Cardiac muscle cell (in vitro differentiated cells and primary cell): ENCODE measurements at regions not wholly inside any gene's neighbourhood (a gene's known extent, or its start where the extent isn't known, plus 50 kb on each side); places are given as distances from the start of the nearest gene placed in this dataset.
A peak's percentile ranks its signal among the peaks of the same experiment; 100 is the strongest.

ENCODE experiments used
- DNase-seq, 2 donors: peaks; one replicate each; pipeline versions ENCODE4 v3.0.0 to v3.0.0-alpha.2; 2010 to 2017; ENCODE audit warnings: low read depth in 1 of 2, low spot score in 1 of 2
- H3K27ac ChIP-seq: fragments of 200-600 bp; sonication (generic); 2 replicates; pipeline ENCODE4 v1.5.1; 2016
- H3K27me3 ChIP-seq: fragments of 200-600 bp; sonication (generic); 2 replicates; pipeline ENCODE4 v1.6.0; 2016; ENCODE audit warnings: control low read depth
- H3K36me3 ChIP-seq: fragments of 200-600 bp; sonication (generic); 2 replicates; pipeline ENCODE4 v1.5.1; 2016; ENCODE audit warnings: control low read depth
- H3K4me1 ChIP-seq: fragments of 200-600 bp; sonication (generic); 2 replicates; pipeline ENCODE4 v1.8.1; 2017; ENCODE audit warnings: low read depth, mild to moderate bottlenecking, mixed run types
- H3K4me3 ChIP-seq: fragments of 200-600 bp; sonication (generic); 2 replicates; pipeline ENCODE4 v1.5.1; 2016; ENCODE audit warnings: mild to moderate bottlenecking
- H3K9me3 ChIP-seq: fragments of 200-600 bp; sonication (generic); 2 replicates; pipeline ENCODE4 v1.5.1; 2017; ENCODE audit warnings: low read depth, mild to moderate bottlenecking, control low read depth
- TF ChIP-seq, protein P1 (sequence below): IDR thresholded peaks from 2 replicates; pipeline ENCODE4 v1.5.1; 2012; ENCODE audit warnings: low read depth, mild to moderate bottlenecking, low read length

DNA sequence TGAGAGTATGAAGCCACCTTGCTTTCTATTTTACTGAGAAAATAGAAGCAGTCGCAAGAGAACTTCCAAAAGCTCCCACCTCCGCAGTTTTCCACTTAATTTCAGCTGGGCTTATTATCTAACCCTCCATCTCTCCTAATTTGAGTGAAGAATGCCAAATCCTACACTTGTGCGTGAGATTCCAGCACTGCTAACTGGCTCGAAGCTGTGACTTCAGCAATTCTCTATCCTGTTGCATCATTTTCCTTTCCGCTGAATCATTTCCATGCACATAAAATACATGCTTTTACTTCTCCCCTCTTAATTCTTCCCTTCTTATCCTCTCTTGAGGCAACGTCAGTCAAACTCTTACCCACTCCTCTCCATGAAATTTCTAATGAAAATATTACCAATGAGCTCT, 189.5 kb downstream of the GASK1B start:
- Histone ChIP-seq H3K27me3 (no peaks in the 10 kb centered on the region), H3K27ac (no peak overlapping the region), H3K4me1 (no peaks in the 10 kb centered on the region), H3K36me3 (no peaks in the 10 kb centered on the region), H3K9me3 (no peaks in the 10 kb centered on the region), H3K4me3 (no peak overlapping the region)
- TF ChIP-seq, protein P1, sequence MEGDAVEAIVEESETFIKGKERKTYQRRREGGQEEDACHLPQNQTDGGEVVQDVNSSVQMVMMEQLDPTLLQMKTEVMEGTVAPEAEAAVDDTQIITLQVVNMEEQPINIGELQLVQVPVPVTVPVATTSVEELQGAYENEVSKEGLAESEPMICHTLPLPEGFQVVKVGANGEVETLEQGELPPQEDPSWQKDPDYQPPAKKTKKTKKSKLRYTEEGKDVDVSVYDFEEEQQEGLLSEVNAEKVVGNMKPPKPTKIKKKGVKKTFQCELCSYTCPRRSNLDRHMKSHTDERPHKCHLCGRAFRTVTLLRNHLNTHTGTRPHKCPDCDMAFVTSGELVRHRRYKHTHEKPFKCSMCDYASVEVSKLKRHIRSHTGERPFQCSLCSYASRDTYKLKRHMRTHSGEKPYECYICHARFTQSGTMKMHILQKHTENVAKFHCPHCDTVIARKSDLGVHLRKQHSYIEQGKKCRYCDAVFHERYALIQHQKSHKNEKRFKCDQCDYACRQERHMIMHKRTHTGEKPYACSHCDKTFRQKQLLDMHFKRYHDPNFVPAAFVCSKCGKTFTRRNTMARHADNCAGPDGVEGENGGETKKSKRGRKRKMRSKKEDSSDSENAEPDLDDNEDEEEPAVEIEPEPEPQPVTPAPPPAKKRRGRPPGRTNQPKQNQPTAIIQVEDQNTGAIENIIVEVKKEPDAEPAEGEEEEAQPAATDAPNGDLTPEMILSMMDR = no peak
- DNase-seq = peak in 1 of 2 donors; percentile 32

DNA sequence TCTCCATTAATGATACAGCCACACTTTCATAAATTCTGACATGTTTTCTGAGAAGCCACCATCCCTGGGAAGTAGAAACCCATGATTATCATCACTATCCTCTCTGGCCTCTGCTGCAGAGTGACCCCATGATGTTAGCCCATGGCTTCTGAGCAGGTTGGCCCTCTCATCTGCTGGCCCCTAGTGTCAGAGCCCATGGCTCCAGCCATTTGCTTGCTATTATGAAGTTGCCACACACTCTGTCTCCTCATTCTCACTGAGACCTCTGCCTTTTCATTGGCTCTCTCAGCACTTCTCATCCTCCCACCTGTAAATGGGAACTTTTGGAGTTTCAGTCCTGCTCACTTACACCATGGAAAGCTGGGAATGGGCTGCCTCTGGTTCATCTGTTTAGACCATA, 192.7 kb downstream of the GASK1B start:
- TF ChIP-seq, protein P1 = no peak
- Histone ChIP-seq H3K4me1 (no peaks in the 10 kb centered on the region), H3K9me3 (no peaks in the 10 kb centered on the region), H3K27me3 (no peaks in the 10 kb centered on the region), H3K27ac (no peak overlapping the region), H3K36me3 (no peaks in the 10 kb centered on the region), H3K4me3 (no peak overlapping the region)
- no peak for DNase-seq

DNA sequence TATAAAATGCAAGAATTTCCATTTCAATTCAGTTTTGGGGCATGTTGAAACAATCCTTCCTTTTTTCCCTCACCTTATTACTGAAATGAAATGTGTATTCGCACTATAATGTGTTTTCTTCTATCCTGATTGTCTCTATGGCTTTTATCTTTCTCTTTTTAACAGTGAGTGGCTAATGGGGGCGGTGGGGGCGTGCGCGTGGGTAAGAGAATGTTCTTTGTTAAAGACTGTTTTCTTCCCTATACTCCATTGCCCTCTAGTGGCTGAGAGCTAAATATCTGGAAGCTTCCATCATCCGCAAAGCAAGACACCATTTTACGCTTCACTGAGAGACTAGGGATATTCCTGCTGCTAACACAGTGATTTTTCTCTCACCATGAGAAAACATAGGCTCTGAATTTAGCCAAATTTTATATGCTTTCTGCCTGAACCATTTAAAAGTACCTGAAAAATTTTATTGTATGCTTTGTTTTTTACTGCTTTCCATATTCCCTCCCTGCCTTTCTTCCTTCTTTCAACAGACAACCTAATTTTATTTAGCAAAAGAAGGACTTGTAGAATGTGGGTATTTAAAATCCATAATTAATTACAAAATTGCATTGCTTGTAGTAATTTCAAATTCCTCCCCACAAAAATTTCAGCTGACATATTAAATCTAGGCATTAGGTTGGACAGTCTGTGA, 194.0 kb downstream of the GASK1B start:
- no peak overlapping the region for H3K27ac ChIP-seq
- peak; percentile 77 to 83 for DNase-seq
- H3K36me3 ChIP-seq = no peaks in the 10 kb centered on the region
- no peaks in the 10 kb centered on the region for H3K27me3 ChIP-seq
- no peaks in the 10 kb centered on the region for H3K9me3 ChIP-seq
- TF ChIP-seq, protein P1 = peak; percentile 82
- no peak overlapping the region for H3K4me3 ChIP-seq
- H3K4me1 ChIP-seq = no peaks in the 10 kb centered on the region

- no peaks in the 10 kb centered on the region for H3K27me3 ChIP-seq
- no peaks in the 10 kb centered on the region for H3K4me1 ChIP-seq
- H3K36me3 ChIP-seq = no peaks in the 10 kb centered on the region
- H3K4me3 ChIP-seq = no peak overlapping the region
- DNase-seq = no peak
- H3K9me3 ChIP-seq = no peaks in the 10 kb centered on the region
- no peak overlapping the region for H3K27ac ChIP-seq
- TF ChIP-seq, protein P1 = no peak
Measured at GRCh38 chr4:157977086-157977485, 195.7 kb downstream of the GASK1B start.

GRCh38 chr4:157973297-157973696, 199.5 kb downstream of the GASK1B start:
- no peak for DNase-seq
- Histone ChIP-seq H3K27me3 (no peaks in the 10 kb centered on the region), H3K4me3 (no peak overlapping the region), H3K4me1 (no peaks in the 10 kb centered on the region), H3K36me3 (no peaks in the 10 kb centered on the region), H3K27ac (no peak overlapping the region), H3K9me3 (no peaks in the 10 kb centered on the region)
- TF ChIP-seq, protein P1 = no peak
